Fibroblast of lung (primary cell): ENCODE measurements at regions not wholly inside any gene's neighbourhood (a gene's known extent, or its start where the extent isn't known, plus 50 kb on each side); places are given as distances from the start of the nearest gene placed in this dataset.

ENCODE experiments used
- EZH2 ChIP-seq: IDR thresholded peaks from 2 replicates; pipeline ENCODE4 v1.5.1; 2012; ENCODE audit warnings: low read length, control low read depth, mild to moderate bottlenecking; ENCODE audit errors: missing control alignments
- TF ChIP-seq, protein P1 (sequence below), 2 donors: IDR thresholded peaks in 1 of 2; conservative IDR thresholded peaks in 1 of 2; 1 replicate in 1 of 2; 2 replicates in 1 of 2; pipeline ENCODE4 v1.5.1; 2011 to 2012; ENCODE audit warnings: low read length in 2 of 2, control low read depth in 1 of 2, inconsistent platforms in 1 of 2, low read depth in 1 of 2, mild to moderate bottlenecking in 1 of 2

DNA sequence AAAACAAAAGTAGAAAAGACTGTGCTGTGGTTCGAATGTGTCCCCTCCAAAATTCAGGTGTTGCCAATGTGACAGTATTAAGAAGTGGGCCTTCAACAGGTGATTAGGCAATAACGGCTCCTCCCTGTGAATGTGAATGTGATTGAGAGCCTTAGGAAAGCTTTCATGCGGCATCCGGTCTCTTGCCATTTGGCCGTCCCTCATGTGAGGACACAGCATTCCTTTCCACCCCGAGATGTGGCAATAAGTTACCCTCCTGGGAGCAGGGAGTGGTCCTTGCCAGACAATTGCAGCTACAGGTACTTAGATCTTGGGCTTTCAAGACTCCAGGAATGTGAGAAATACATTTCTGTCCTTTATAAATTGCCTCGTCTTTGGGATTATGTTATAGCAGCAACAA is 129.3 kb downstream of the CPEB2 start:
- no peak for TF ChIP-seq EZH2
- TF ChIP-seq, protein P1, sequence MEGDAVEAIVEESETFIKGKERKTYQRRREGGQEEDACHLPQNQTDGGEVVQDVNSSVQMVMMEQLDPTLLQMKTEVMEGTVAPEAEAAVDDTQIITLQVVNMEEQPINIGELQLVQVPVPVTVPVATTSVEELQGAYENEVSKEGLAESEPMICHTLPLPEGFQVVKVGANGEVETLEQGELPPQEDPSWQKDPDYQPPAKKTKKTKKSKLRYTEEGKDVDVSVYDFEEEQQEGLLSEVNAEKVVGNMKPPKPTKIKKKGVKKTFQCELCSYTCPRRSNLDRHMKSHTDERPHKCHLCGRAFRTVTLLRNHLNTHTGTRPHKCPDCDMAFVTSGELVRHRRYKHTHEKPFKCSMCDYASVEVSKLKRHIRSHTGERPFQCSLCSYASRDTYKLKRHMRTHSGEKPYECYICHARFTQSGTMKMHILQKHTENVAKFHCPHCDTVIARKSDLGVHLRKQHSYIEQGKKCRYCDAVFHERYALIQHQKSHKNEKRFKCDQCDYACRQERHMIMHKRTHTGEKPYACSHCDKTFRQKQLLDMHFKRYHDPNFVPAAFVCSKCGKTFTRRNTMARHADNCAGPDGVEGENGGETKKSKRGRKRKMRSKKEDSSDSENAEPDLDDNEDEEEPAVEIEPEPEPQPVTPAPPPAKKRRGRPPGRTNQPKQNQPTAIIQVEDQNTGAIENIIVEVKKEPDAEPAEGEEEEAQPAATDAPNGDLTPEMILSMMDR (conservative IDR thresholded peaks at IDR 0.05 in 1 of 2, IDR thresholded peaks at IDR 0.05 in 1 of 2; ENCODE audit: low read depth in 1 of 2, low read length in 2 of 2): no peak
